Activated CD8-positive, alpha-beta T cell treated with anti-CD3 and anti-CD28 coated beads for 36 hours (primary cell): ENCODE measurements at regions not wholly inside any gene's neighbourhood (a gene's known extent, or its start where the extent isn't known, plus 50 kb on each side); places are given as distances from the start of the nearest gene placed in this dataset.

Experiments
- ATAC-seq: fragments of 200-7000 bp; cut with Tn5 transposase; one replicate; pipeline ENCODE4 v1.10.0; 2021; ENCODE audit warnings: mild to moderate bottlenecking, moderate library complexity
- CTCF ChIA-PET: fragments of 350-600 bp; sonication (Branson Sonifier 250); formaldehyde crosslinking; loops from one replicate; lab custom pipeline; 2021; ENCODE audit warnings: antibody characterized with exemption; lab: Charles Lee
- POLR2A ChIA-PET: fragments of 350-600 bp; sonication (Branson Sonifier 250); formaldehyde crosslinking; loops from one replicate; lab custom pipeline; 2021; ENCODE audit warnings: antibody characterized with exemption; lab: Charles Lee
- DNase-seq: peaks from one replicate; pipeline ENCODE4 v3.0.0-alpha.2; 2020
- H3K27ac Mint-ChIP-seq: one replicate; pipeline ENCODE4 v1.8.0; 2021; ENCODE audit warnings: mild to moderate bottlenecking, mixed read lengths
- H3K27me3 Mint-ChIP-seq: one replicate; pipeline ENCODE4 v1.8.0; 2021; ENCODE audit warnings: mixed read lengths
- H3K36me3 Mint-ChIP-seq: one replicate; pipeline ENCODE4 v1.8.0; 2021; ENCODE audit warnings: low read depth, mixed read lengths
- H3K4me1 Mint-ChIP-seq: one replicate; pipeline ENCODE4 v1.8.0; 2021; ENCODE audit warnings: low read depth, mixed read lengths
- H3K4me3 Mint-ChIP-seq: one replicate; pipeline ENCODE4 v1.8.0; 2021; ENCODE audit warnings: mild to moderate bottlenecking, moderate library complexity, mixed read lengths
- H3K9me3 Mint-ChIP-seq: one replicate; pipeline ENCODE4 v1.8.0; 2021; ENCODE audit warnings: mixed read lengths
- CTCF ChIP-seq: fragments of 200-600 bp; IDR thresholded peaks from one replicate; pipeline ENCODE4 v1.8.0; 2022; ENCODE audit warnings: antibody characterized with exemption, mild to moderate bottlenecking
- intact Hi-C: fragments of 100-400 bp; cut with micrococcal nuclease; formaldehyde crosslinking; loops from one replicate; pipeline ENCODE4 v1.10.0; 2022

GRCh38 chr2:65881592-65881991, 449.2 kb upstream of the SPRED2 start:
- H3K27me3 Mint-ChIP-seq = no peaks in the 10 kb centered on the region
- H3K27ac Mint-ChIP-seq = no peak overlapping the region
- no peak for TF ChIP-seq CTCF
- DNase-seq = no peak
- intact Hi-C loops = no loop called here
- no peaks in the 10 kb centered on the region for H3K9me3 Mint-ChIP-seq
- ATAC-seq = no peak
- H3K4me3 Mint-ChIP-seq = no peak overlapping the region
- no peaks in the 10 kb centered on the region for H3K4me1 Mint-ChIP-seq
- no peaks in the 10 kb centered on the region for H3K36me3 Mint-ChIP-seq
- POLR2A ChIA-PET = no interaction called here
- CTCF ChIA-PET = no interaction called here

DNA sequence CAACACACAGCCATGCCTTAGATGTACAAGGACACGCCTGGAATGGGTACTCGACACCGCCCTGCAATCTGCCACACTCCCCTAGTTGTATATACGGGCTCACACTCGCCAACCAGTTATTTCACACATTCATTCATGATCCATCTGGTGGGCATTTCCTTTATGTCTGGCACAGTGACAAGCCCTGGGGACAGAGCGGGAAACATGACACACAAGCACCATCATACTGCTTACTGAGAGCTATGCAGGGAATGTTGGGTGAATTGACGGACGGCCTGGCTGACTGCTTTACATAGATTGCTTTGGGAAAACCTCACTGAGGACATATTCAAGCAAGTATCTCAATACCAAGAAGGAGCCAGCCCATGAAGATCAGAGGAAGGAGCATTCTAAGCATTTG, 448.0 kb upstream of the SPRED2 start:
- no peaks in the 10 kb centered on the region for H3K9me3 Mint-ChIP-seq
- ATAC-seq (no peak), DNase-seq (no peak)
- ChIA-PET POLR2A (no interaction called here), CTCF (no interaction called here)
- intact Hi-C loops = no loop called here
- no peaks in the 10 kb centered on the region for H3K27me3 Mint-ChIP-seq
- no peaks in the 10 kb centered on the region for H3K36me3 Mint-ChIP-seq
- no peak for TF ChIP-seq CTCF
- no peaks in the 10 kb centered on the region for H3K4me1 Mint-ChIP-seq
- no peak overlapping the region for H3K27ac Mint-ChIP-seq
- H3K4me3 Mint-ChIP-seq = no peak overlapping the region

- no peaks in the 10 kb centered on the region for H3K4me1 Mint-ChIP-seq
- H3K9me3 Mint-ChIP-seq = no peaks in the 10 kb centered on the region
- POLR2A ChIA-PET = no interaction called here
- no peak overlapping the region for H3K4me3 Mint-ChIP-seq
- no peaks in the 10 kb centered on the region for H3K27me3 Mint-ChIP-seq
- no peak for ATAC-seq
- no peak overlapping the region for H3K27ac Mint-ChIP-seq
- TF ChIP-seq CTCF = no peak
- no peak for DNase-seq
- no peaks in the 10 kb centered on the region for H3K36me3 Mint-ChIP-seq
- intact Hi-C loops = no loop called here
- CTCF ChIA-PET = no interaction called here
Measured at GRCh38 chr2:65878011-65878340, 445.6 kb upstream of the SPRED2 start.

- no peak for DNase-seq
- POLR2A ChIA-PET = no interaction called here
- intact Hi-C loops = no loop called here
- Mint-ChIP-seq H3K4me3 (no peak overlapping the region), H3K4me1 (no peaks in the 10 kb centered on the region), H3K36me3 (no peaks in the 10 kb centered on the region), H3K9me3 (no peaks in the 10 kb centered on the region), H3K27ac (no peak overlapping the region), H3K27me3 (no peaks in the 10 kb centered on the region)
- TF ChIP-seq CTCF = no peak
- ATAC-seq = no peak
- CTCF ChIA-PET = no interaction called here
Measured at GRCh38 chr2:65877331-65878010, 445.1 kb upstream of the SPRED2 start.

- no peaks in the 10 kb centered on the region for H3K27me3 Mint-ChIP-seq
- POLR2A ChIA-PET = no interaction called here
- no peaks in the 10 kb centered on the region for H3K9me3 Mint-ChIP-seq
- H3K27ac Mint-ChIP-seq = no peak overlapping the region
- no peak overlapping the region for H3K4me3 Mint-ChIP-seq
- TF ChIP-seq CTCF = no peak
- no peak for DNase-seq
- H3K4me1 Mint-ChIP-seq = no peaks in the 10 kb centered on the region
- intact Hi-C loops = no loop called here
- CTCF ChIA-PET = no interaction called here
- ATAC-seq = no peak
- H3K36me3 Mint-ChIP-seq = no peaks in the 10 kb centered on the region
Measured at GRCh38 chr2:65876114-65876513, 443.7 kb upstream of the SPRED2 start.
